Liver (tissue), 8 donors: ENCODE measurements at regions not wholly inside any gene's neighbourhood (a gene's known extent, or its start where the extent isn't known, plus 50 kb on each side); places are given as distances from the start of the nearest gene placed in this dataset.

Experiments
- DNase-seq: peaks from one replicate; pipeline ENCODE4 v3.0.0-alpha.2; 2017; ENCODE audit warnings: low spot score
- H3K27ac ChIP-seq, 2 donors: one replicate each; pipeline ENCODE4 v1.7.0; 2013; ENCODE audit warnings: inconsistent platforms in 2 of 2, low read length in 2 of 2, control low read depth in 1 of 2, low read depth in 1 of 2, mild to moderate bottlenecking in 1 of 2
- H3K27me3 ChIP-seq, 4 donors: one replicate each; pipeline versions ENCODE4 v1.6.1 to v1.7.0; 2013; ENCODE audit warnings: low read length in 3 of 4, inconsistent platforms in 1 of 4, mild to moderate bottlenecking in 1 of 4, moderate library complexity in 1 of 4; ENCODE audit not compliant: control insufficient read depth in 4 of 4, insufficient read depth in 4 of 4
- H3K36me3 ChIP-seq, 4 donors: one replicate each; pipeline versions ENCODE4 v1.6.1 to v1.7.0; 2013; ENCODE audit warnings: low read length in 3 of 4, mild to moderate bottlenecking in 3 of 4, low read depth in 1 of 4, moderate library complexity in 1 of 4; ENCODE audit not compliant: control insufficient read depth in 4 of 4, insufficient read depth in 3 of 4
- H3K4me1 ChIP-seq, 4 donors: one replicate each; pipeline versions ENCODE4 v1.6.1 to v1.7.0; 2013; ENCODE audit warnings: low read length in 3 of 4, mild to moderate bottlenecking in 3 of 4, moderate library complexity in 1 of 4; ENCODE audit not compliant: control insufficient read depth in 4 of 4, insufficient read depth in 4 of 4
- H3K4me3 ChIP-seq, 3 donors: one replicate each; pipeline versions ENCODE4 v1.6.1 to v1.7.0; 2013; ENCODE audit warnings: low read length in 3 of 3, control low read depth in 1 of 3, low read depth in 1 of 3, mild to moderate bottlenecking in 1 of 3
- H3K9ac ChIP-seq, 2 donors: one replicate each; pipeline ENCODE4 v1.7.0; 2013; ENCODE audit warnings: low read length in 2 of 2, mild to moderate bottlenecking in 2 of 2, moderate library complexity in 2 of 2, control low read depth in 1 of 2, low read depth in 1 of 2
- H3K9me3 ChIP-seq, 4 donors: one replicate each; pipeline versions ENCODE4 v1.6.1 to v1.7.0; 2013; ENCODE audit warnings: low read length in 3 of 4; ENCODE audit not compliant: control insufficient read depth in 4 of 4
- ATF3 ChIP-seq: IDR thresholded peaks from 2 replicates; pipeline ENCODE4 v1.6.1; 2016; ENCODE audit warnings: antibody characterized with exemption
- CTCF ChIP-seq: fragments of 150-350 bp; IDR thresholded peaks from 2 replicates; pipeline ENCODE4 v1.5.1; 2017; ENCODE audit warnings: improper control_type of control experiment, low read depth, low read length; ENCODE audit not compliant: missing input control
- EGR1 ChIP-seq, 2 donors: IDR thresholded peaks; 2 replicates each; pipeline ENCODE4 v1.6.1; 2016 to 2018; ENCODE audit warnings: antibody characterized with exemption in 2 of 2, low read depth in 2 of 2
- FOXA1 ChIP-seq: IDR thresholded peaks from 2 replicates; pipeline ENCODE4 v1.6.1; 2016; ENCODE audit warnings: antibody characterized with exemption
- FOXA2 ChIP-seq: IDR thresholded peaks from 2 replicates; pipeline ENCODE4 v1.6.1; 2016; ENCODE audit warnings: antibody characterized with exemption
- GABPA ChIP-seq, 2 donors: IDR thresholded peaks in 1 of 2; conservative IDR thresholded peaks in 1 of 2; 2 replicates each; pipeline ENCODE4 v1.6.1; 2016; ENCODE audit warnings: antibody characterized with exemption in 2 of 2, mild to moderate bottlenecking in 1 of 2, moderate library complexity in 1 of 2
- HNF4A ChIP-seq, 2 donors: conservative IDR thresholded peaks; 2 replicates each; pipeline ENCODE4 v1.6.1; 2016; ENCODE audit warnings: antibody characterized with exemption in 2 of 2, mild to moderate bottlenecking in 2 of 2
- HNF4G ChIP-seq: IDR thresholded peaks from 2 replicates; pipeline ENCODE4 v1.6.1; 2016; ENCODE audit warnings: antibody characterized with exemption
- JUND ChIP-seq, 2 donors: IDR thresholded peaks; 2 replicates each; pipeline ENCODE4 v1.6.1; 2016; ENCODE audit warnings: antibody characterized with exemption in 2 of 2
- NR2F2 ChIP-seq: IDR thresholded peaks from 2 replicates; pipeline ENCODE4 v1.6.1; 2016; ENCODE audit warnings: antibody characterized with exemption
- RAD21 ChIP-seq, 2 donors: IDR thresholded peaks; 2 replicates each; pipeline ENCODE4 v1.6.1; 2016; ENCODE audit warnings: antibody characterized with exemption in 2 of 2, mild to moderate bottlenecking in 2 of 2
- REST ChIP-seq: IDR thresholded peaks from 2 replicates; pipeline ENCODE4 v1.6.1; 2016; ENCODE audit warnings: antibody characterized with exemption, mild to moderate bottlenecking
- RXRA ChIP-seq, 2 donors: IDR thresholded peaks; 2 replicates each; pipeline ENCODE4 v1.6.1; 2017 to 2018; ENCODE audit warnings: antibody characterized with exemption in 2 of 2, mild to moderate bottlenecking in 1 of 2
- SP1 ChIP-seq: IDR thresholded peaks from 2 replicates; pipeline ENCODE4 v1.6.1; 2018; ENCODE audit warnings: antibody characterized with exemption, mild to moderate bottlenecking
- TAF1 ChIP-seq: conservative IDR thresholded peaks from 2 replicates; pipeline ENCODE4 v1.6.1; 2016; ENCODE audit warnings: antibody characterized with exemption, mild to moderate bottlenecking
- YY1 ChIP-seq: IDR thresholded peaks from 2 replicates; pipeline ENCODE4 v1.6.1; 2016; ENCODE audit warnings: antibody characterized with exemption, mild to moderate bottlenecking
- WGBS: extraction: QIAGEN DNeasy Blood & Tissue Kit; methylation state at CpG from one replicate; pipeline ENCODE4 v1.1.7; 2013; 5-methylcytosine and 5-hydroxymethylcytosine counted together
- TF ChIP-seq, protein P1 (sequence below): IDR thresholded peaks from 2 replicates; pipeline ENCODE4 v1.6.1; 2016; ENCODE audit warnings: antibody characterized with exemption
- TF ChIP-seq, protein P2 (sequence below): IDR thresholded peaks from 2 replicates; pipeline ENCODE4 v1.6.1; 2016; ENCODE audit warnings: antibody characterized with exemption
- donor health status: healthy.
- donor health status: healthy.
- donor health status: healthy.
- donor health status: healthy.
- donor health status: healthy.

- TF ChIP-seq CTCF, result no peak
- TF ChIP-seq GABPA (IDR thresholded peaks at IDR 0.05 in 1 of 2, conservative IDR thresholded peaks at IDR 0.05 in 1 of 2), result no peak
- no peak for TF ChIP-seq HNF4A (conservative IDR thresholded peaks at IDR 0.05)
- no peak for TF ChIP-seq JUND (IDR thresholded peaks at IDR 0.05)
Observed at GRCh38 chr10:100631192-100631591, 95.4 kb downstream of the HIF1AN start (continued).

DNA sequence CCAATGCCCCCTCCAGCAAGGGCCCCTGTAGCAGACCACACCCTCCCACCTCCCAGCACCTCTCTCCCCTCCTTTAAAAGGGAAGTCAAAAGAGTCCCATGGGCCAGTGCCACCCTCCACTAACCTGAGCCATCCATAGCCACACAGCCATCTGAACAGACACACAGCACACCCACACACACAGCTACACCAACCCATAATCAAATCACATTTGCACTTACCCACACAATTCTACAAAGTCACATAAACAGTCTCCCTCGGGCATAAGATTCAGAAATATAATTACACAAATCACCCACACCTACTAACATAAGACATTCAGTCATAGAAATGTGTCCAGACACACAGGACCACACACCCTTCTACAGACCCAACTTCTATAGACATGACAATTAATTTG lies 96.3 kb downstream of the HIF1AN start:
- no peaks in the 10 kb centered on the region for H3K4me1 ChIP-seq
- 63% methylated on average over 1 of the region's 1 CpG for WGBS
- no peak overlapping the region for H3K9ac ChIP-seq
- TF ChIP-seq TAF1 (no peak), GABPA (IDR thresholded peaks at IDR 0.05 in 1 of 2, conservative IDR thresholded peaks at IDR 0.05 in 1 of 2) (no peak), EGR1 (IDR thresholded peaks at IDR 0.05; ENCODE audit: low read depth in 2 of 2) (no peak), RAD21 (IDR thresholded peaks at IDR 0.05) (no peak), YY1 (no peak), FOXA1 (no peak), FOXA2 (no peak), NR2F2 (no peak), RXRA (IDR thresholded peaks at IDR 0.05) (no peak), CTCF (no peak), JUND (IDR thresholded peaks at IDR 0.05) (no peak), HNF4G (no peak), REST (no peak), SP1 (no peak), ATF3 (no peak)
- TF ChIP-seq, protein P1, sequence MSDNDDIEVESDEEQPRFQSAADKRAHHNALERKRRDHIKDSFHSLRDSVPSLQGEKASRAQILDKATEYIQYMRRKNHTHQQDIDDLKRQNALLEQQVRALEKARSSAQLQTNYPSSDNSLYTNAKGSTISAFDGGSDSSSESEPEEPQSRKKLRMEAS, result no peak
- TF ChIP-seq, protein P2, sequence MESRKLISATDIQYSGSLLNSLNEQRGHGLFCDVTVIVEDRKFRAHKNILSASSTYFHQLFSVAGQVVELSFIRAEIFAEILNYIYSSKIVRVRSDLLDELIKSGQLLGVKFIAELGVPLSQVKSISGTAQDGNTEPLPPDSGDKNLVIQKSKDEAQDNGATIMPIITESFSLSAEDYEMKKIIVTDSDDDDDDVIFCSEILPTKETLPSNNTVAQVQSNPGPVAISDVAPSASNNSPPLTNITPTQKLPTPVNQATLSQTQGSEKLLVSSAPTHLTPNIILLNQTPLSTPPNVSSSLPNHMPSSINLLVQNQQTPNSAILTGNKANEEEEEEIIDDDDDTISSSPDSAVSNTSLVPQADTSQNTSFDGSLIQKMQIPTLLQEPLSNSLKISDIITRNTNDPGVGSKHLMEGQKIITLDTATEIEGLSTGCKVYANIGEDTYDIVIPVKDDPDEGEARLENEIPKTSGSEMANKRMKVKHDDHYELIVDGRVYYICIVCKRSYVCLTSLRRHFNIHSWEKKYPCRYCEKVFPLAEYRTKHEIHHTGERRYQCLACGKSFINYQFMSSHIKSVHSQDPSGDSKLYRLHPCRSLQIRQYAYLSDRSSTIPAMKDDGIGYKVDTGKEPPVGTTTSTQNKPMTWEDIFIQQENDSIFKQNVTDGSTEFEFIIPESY, result no peak
- H3K36me3 ChIP-seq, result no peaks in the 10 kb centered on the region
- DNase-seq, result no peak
- no peaks in the 10 kb centered on the region for H3K9me3 ChIP-seq
- H3K27me3 ChIP-seq, result no peaks in the 10 kb centered on the region
- no peak overlapping the region for H3K4me3 ChIP-seq
- no peak overlapping the region for H3K27ac ChIP-seq
